CD14-positive monocyte (primary cell): ENCODE measurements at regions not wholly inside any gene's neighbourhood (a gene's known extent, or its start where the extent isn't known, plus 50 kb on each side); places are given as distances from the start of the nearest gene placed in this dataset.

ENCODE experiments used
- DNase-seq, 3 donors: peaks; one replicate each; pipeline ENCODE4 v3.0.0-alpha.2; 2011 to 2022
- H2AFZ ChIP-seq: 2 replicates; pipeline ENCODE4 v1.6.0; 2012; ENCODE audit warnings: mild to moderate bottlenecking, low read depth, low read length, inconsistent platforms; ENCODE audit not compliant: insufficient read depth, poor library complexity, severe bottlenecking
- H3K27ac ChIP-seq, 2 donors: 1 replicate in 1 of 2; 2 replicates in 1 of 2; pipeline ENCODE4 v1.5.1; 2012 to 2013; ENCODE audit warnings: low read length in 2 of 2, control low read depth in 1 of 2, inconsistent platforms in 1 of 2, low read depth in 1 of 2, mild to moderate bottlenecking in 1 of 2
- H3K27me3 ChIP-seq, 2 donors: one replicate each; pipeline versions ENCODE4 v1.6.0 to v1.6.1; 2011 to 2013; ENCODE audit warnings: low read length in 2 of 2; ENCODE audit not compliant: control insufficient read depth in 2 of 2, insufficient read depth in 2 of 2
- H3K36me3 ChIP-seq, 2 donors: replicated peaks in 1 of 2; 1 replicate in 1 of 2; 2 replicates in 1 of 2; pipeline versions ENCODE4 v1.5.1 to v1.6.1; 2012 to 2013; ENCODE audit warnings: low read length in 2 of 2, control low read depth in 1 of 2, inconsistent platforms in 1 of 2, mild to moderate bottlenecking in 1 of 2; ENCODE audit not compliant: insufficient read depth in 2 of 2, control insufficient read depth in 1 of 2
- H3K4me1 ChIP-seq, 2 donors: 1 replicate in 1 of 2; 2 replicates in 1 of 2; pipeline versions ENCODE4 v1.5.1 to v1.6.1; 2012 to 2013; ENCODE audit warnings: low read length in 2 of 2, control low read depth in 1 of 2, inconsistent platforms in 1 of 2, mild to moderate bottlenecking in 1 of 2, moderate library complexity in 1 of 2; ENCODE audit not compliant: insufficient read depth in 2 of 2, control insufficient read depth in 1 of 2
- H3K4me2 ChIP-seq: replicated peaks from 2 replicates; pipeline ENCODE3; 2012; ENCODE audit warnings: low read length, moderate library complexity, mild to moderate bottlenecking; ENCODE audit not compliant: poor library complexity, severe bottlenecking; ENCODE audit errors: extremely low read depth
- H3K4me3 ChIP-seq, 3 experiments: fragments of 200-600 bp in 1 of 3; sonication (generic) in 1 of 3; replicated peaks in 1 of 3; 1 replicate in 2 of 3; 2 replicates in 1 of 3; pipeline ENCODE4 v1.5.1; 2011 to 2013; ENCODE audit warnings: low read length in 3 of 3, mild to moderate bottlenecking in 3 of 3, control low read depth in 2 of 3, low read depth in 2 of 3, inconsistent platforms in 1 of 3, moderate library complexity in 1 of 3
- H3K79me2 ChIP-seq: 2 replicates; pipeline ENCODE4 v1.6.0; 2012; ENCODE audit warnings: mild to moderate bottlenecking, control low read depth, inconsistent platforms, low read length, moderate library complexity; ENCODE audit not compliant: insufficient read depth
- H3K9ac ChIP-seq: 2 replicates; pipeline ENCODE4 v1.6.0; 2017; ENCODE audit warnings: low read length, mild to moderate bottlenecking; ENCODE audit not compliant: insufficient read depth, poor library complexity, severe bottlenecking
- H3K9me3 ChIP-seq, 2 donors: replicated peaks in 1 of 2; 1 replicate in 1 of 2; 2 replicates in 1 of 2; pipeline versions ENCODE4 v1.5.1 to v1.6.1; 2012 to 2013; ENCODE audit warnings: low read length in 2 of 2, control low read depth in 1 of 2; ENCODE audit not compliant: control insufficient read depth in 1 of 2, insufficient read depth in 1 of 2
- H4K20me1 ChIP-seq: 2 replicates; pipeline ENCODE4 v1.6.0; 2012; ENCODE audit warnings: mild to moderate bottlenecking, low read length, control low read depth, moderate library complexity; ENCODE audit not compliant: insufficient read depth
- H3K27ac Mint-ChIP-seq, 7 donors: one replicate each; pipeline ENCODE4 v1.8.0; 2020; ENCODE audit warnings: mild to moderate bottlenecking in 7 of 7, mixed read lengths in 7 of 7, moderate library complexity in 6 of 7, inconsistent platforms in 2 of 7
- H3K27me3 Mint-ChIP-seq, 3 donors: one replicate each; pipeline ENCODE4 v1.8.0; 2021 to 2022; ENCODE audit warnings: low read depth in 3 of 3, mild to moderate bottlenecking in 3 of 3, mixed read lengths in 3 of 3, moderate library complexity in 3 of 3, inconsistent platforms in 1 of 3
- H3K36me3 Mint-ChIP-seq, 2 donors: one replicate each; pipeline ENCODE4 v1.8.0; 2020; ENCODE audit warnings: mixed read lengths in 2 of 2, inconsistent platforms in 1 of 2, mild to moderate bottlenecking in 1 of 2
- H3K4me1 Mint-ChIP-seq: one replicate; pipeline ENCODE4 v1.8.0; 2020; ENCODE audit warnings: mild to moderate bottlenecking, mixed read lengths
- H3K4me3 Mint-ChIP-seq, 2 donors: one replicate each; pipeline ENCODE4 v1.8.0; 2020; ENCODE audit warnings: mild to moderate bottlenecking in 2 of 2, mixed read lengths in 2 of 2, moderate library complexity in 1 of 2
- H3K9me3 Mint-ChIP-seq, 7 donors: one replicate each; pipeline ENCODE4 v1.8.0; 2020 to 2022; ENCODE audit warnings: mixed read lengths in 7 of 7, mild to moderate bottlenecking in 6 of 7, moderate library complexity in 6 of 7, inconsistent platforms in 2 of 7
- WGBS: methylation state at CpG from one replicate; pipeline ENCODE4 v1.1.5; 2013; ENCODE audit warnings: missing lambda C conversion rate; ENCODE audit not compliant: insufficient coverage; 5-methylcytosine and 5-hydroxymethylcytosine counted together
- intact Hi-C, 2 donors: fragments of 100-400 bp; cut with micrococcal nuclease; formaldehyde crosslinking; loops; one replicate each; pipeline versions ENCODE4 v1.15.0 to v1.15.1; 2023
- TF ChIP-seq, protein P1 (sequence below): fragments of 200-600 bp; IDR thresholded peaks from one replicate; pipeline ENCODE4 v1.8.0; 2022; ENCODE audit warnings: antibody characterized with exemption, mild to moderate bottlenecking

GRCh38 chr11:134502153-134502550 is 90.1 kb upstream of the B3GAT1 start:
- H3K9ac ChIP-seq: no peak overlapping the region
- H3K4me1 ChIP-seq: no peaks in the 10 kb centered on the region
- no peaks in the 10 kb centered on the region for H3K79me2 ChIP-seq
- no peak overlapping the region for H3K27ac ChIP-seq
- peaks cover 3 to 9% (median 8%) of the 10 kb centered on the region in 3 donors for H3K27me3 Mint-ChIP-seq
- H2AFZ ChIP-seq: no peak overlapping the region
- no peak overlapping the region for H3K27ac Mint-ChIP-seq
- H3K27me3 ChIP-seq: no peaks in the 10 kb centered on the region
- H3K9me3 Mint-ChIP-seq: peaks cover 0 to 9% (median 5%) of the 10 kb centered on the region in 7 donors
- no peaks in the 10 kb centered on the region for H3K36me3 Mint-ChIP-seq
- no peak overlapping the region for H3K4me3 Mint-ChIP-seq
- H4K20me1 ChIP-seq: no peaks in the 10 kb centered on the region
- intact Hi-C loops: no loop called here
- H3K9me3 ChIP-seq: peaks cover 0 to 3% of the 10 kb centered on the region in 2 donors
- no peak overlapping the region for H3K4me3 ChIP-seq
- WGBS: 94% methylated on average over 2 of the region's 5 CpGs
- no peak for DNase-seq
- no peak overlapping the region for H3K4me2 ChIP-seq
- TF ChIP-seq, protein P1, sequence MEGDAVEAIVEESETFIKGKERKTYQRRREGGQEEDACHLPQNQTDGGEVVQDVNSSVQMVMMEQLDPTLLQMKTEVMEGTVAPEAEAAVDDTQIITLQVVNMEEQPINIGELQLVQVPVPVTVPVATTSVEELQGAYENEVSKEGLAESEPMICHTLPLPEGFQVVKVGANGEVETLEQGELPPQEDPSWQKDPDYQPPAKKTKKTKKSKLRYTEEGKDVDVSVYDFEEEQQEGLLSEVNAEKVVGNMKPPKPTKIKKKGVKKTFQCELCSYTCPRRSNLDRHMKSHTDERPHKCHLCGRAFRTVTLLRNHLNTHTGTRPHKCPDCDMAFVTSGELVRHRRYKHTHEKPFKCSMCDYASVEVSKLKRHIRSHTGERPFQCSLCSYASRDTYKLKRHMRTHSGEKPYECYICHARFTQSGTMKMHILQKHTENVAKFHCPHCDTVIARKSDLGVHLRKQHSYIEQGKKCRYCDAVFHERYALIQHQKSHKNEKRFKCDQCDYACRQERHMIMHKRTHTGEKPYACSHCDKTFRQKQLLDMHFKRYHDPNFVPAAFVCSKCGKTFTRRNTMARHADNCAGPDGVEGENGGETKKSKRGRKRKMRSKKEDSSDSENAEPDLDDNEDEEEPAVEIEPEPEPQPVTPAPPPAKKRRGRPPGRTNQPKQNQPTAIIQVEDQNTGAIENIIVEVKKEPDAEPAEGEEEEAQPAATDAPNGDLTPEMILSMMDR: no peak
- no peaks in the 10 kb centered on the region for H3K4me1 Mint-ChIP-seq
- H3K36me3 ChIP-seq: no peaks in the 10 kb centered on the region

- Histone ChIP-seq H3K4me2 (no peak overlapping the region), H3K9me3 (peaks cover 0 to 3% of the 10 kb centered on the region in 2 donors), H3K27me3 (no peaks in the 10 kb centered on the region), H3K79me2 (no peaks in the 10 kb centered on the region), H2AFZ (no peak overlapping the region), H3K4me1 (no peaks in the 10 kb centered on the region), H3K36me3 (no peaks in the 10 kb centered on the region), H3K9ac (no peak overlapping the region), H4K20me1 (no peaks in the 10 kb centered on the region), H3K4me3 (no peak overlapping the region), H3K27ac (no peak overlapping the region)
- peaks cover under 1 to 11% (median 6%) of the 10 kb centered on the region in 7 donors for H3K9me3 Mint-ChIP-seq
- H3K36me3 Mint-ChIP-seq: no peaks in the 10 kb centered on the region
- DNase-seq: no peak
- WGBS: 82% methylated on average over 13 of the region's 16 CpGs
- no peaks in the 10 kb centered on the region for H3K4me1 Mint-ChIP-seq
- H3K27me3 Mint-ChIP-seq: peaks cover 3 to 9% (median 8%) of the 10 kb centered on the region in 3 donors
- H3K4me3 Mint-ChIP-seq: no peak overlapping the region
- no peak overlapping the region for H3K27ac Mint-ChIP-seq
- intact Hi-C loops: no loop called here
- TF ChIP-seq, protein P1: no peak
Observed at GRCh38 chr11:134501406-134502152, 89.5 kb upstream of the B3GAT1 start.
